ENCODE measurements at regions not wholly inside any gene's neighbourhood (a gene's known extent, or its start where the extent isn't known, plus 50 kb on each side); places are given as distances from the start of the nearest gene placed in this dataset.

DNA sequence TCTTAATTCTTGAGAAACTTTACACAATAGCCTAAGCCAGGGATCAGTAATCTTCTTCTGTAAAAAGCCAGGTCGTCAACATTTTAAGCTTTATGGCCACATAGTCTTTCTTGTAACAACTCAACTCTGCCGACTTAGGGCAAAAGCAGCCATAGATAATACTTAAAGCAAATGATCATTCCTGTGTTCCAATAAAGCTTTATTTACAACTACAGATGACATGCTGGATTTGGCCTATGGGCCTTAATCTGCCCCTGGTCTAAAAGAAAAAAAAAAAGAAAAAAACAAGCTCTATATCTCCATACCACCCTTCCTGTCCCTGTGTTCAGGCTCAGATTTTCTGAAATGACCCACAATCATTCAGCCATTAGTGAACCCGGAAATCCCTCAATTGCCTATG is 220.3 kb downstream of the ENC1 start:
- TF ChIP-seq YY1 (IDR thresholded peaks at IDR 0.05; ENCODE audit: low read depth) (no peak), EGR1 (IDR thresholded peaks at IDR 0.05) (no peak), CREB1 (IDR thresholded peaks at IDR 0.05; ENCODE audit: low read depth) (no peak), NFIC (IDR thresholded peaks at IDR 0.05) (no peak), CEBPB (IDR thresholded peaks at IDR 0.05) (no peak), EP300 (IDR thresholded peaks at IDR 0.05; ENCODE audit: borderline replicate concordance) (no peak), TAF1 (IDR thresholded peaks at IDR 0.05; ENCODE audit: low read depth) (no peak), TEAD4 (IDR thresholded peaks at IDR 0.05) (no peak)
- TF ChIP-seq, protein P1, sequence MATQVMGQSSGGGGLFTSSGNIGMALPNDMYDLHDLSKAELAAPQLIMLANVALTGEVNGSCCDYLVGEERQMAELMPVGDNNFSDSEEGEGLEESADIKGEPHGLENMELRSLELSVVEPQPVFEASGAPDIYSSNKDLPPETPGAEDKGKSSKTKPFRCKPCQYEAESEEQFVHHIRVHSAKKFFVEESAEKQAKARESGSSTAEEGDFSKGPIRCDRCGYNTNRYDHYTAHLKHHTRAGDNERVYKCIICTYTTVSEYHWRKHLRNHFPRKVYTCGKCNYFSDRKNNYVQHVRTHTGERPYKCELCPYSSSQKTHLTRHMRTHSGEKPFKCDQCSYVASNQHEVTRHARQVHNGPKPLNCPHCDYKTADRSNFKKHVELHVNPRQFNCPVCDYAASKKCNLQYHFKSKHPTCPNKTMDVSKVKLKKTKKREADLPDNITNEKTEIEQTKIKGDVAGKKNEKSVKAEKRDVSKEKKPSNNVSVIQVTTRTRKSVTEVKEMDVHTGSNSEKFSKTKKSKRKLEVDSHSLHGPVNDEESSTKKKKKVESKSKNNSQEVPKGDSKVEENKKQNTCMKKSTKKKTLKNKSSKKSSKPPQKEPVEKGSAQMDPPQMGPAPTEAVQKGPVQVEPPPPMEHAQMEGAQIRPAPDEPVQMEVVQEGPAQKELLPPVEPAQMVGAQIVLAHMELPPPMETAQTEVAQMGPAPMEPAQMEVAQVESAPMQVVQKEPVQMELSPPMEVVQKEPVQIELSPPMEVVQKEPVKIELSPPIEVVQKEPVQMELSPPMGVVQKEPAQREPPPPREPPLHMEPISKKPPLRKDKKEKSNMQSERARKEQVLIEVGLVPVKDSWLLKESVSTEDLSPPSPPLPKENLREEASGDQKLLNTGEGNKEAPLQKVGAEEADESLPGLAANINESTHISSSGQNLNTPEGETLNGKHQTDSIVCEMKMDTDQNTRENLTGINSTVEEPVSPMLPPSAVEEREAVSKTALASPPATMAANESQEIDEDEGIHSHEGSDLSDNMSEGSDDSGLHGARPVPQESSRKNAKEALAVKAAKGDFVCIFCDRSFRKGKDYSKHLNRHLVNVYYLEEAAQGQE (IDR thresholded peaks at IDR 0.05; ENCODE audit: low read depth): no peak
- TF ChIP-seq, protein P2, sequence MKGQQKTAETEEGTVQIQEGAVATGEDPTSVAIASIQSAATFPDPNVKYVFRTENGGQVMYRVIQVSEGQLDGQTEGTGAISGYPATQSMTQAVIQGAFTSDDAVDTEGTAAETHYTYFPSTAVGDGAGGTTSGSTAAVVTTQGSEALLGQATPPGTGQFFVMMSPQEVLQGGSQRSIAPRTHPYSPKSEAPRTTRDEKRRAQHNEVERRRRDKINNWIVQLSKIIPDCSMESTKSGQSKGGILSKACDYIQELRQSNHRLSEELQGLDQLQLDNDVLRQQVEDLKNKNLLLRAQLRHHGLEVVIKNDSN (IDR thresholded peaks at IDR 0.05): no peak

DNA sequence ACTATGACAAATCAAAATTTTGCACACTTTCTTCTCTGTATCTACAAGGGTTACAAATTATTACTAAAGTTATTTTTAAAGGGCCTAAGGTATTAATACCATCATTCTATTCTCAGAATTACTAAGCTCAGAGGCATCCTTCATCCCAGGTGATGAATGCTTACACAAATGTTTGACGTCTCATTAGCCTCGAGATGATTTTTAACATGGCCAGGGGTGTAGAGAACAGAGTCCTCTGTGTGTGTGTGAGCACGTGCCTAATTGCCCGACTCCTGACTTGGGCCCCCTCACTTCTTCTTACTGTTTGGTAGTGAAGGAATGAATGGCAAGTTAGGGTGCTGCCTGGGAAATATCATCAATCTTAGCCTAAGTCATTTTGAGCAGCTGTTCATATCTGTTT is 221.1 kb downstream of the ENC1 start:
- TF ChIP-seq CREB1 (IDR thresholded peaks at IDR 0.05; ENCODE audit: low read depth): no peak
- TF ChIP-seq, protein P3, sequence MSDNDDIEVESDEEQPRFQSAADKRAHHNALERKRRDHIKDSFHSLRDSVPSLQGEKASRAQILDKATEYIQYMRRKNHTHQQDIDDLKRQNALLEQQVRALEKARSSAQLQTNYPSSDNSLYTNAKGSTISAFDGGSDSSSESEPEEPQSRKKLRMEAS (IDR thresholded peaks at IDR 0.05): no peak
- TF ChIP-seq FOXM1 (IDR thresholded peaks at IDR 0.05; ENCODE audit: borderline replicate concordance, low read depth): no peak
- TF ChIP-seq YY1 (IDR thresholded peaks at IDR 0.05; ENCODE audit: low read depth): no peak
- TF ChIP-seq, protein P2 (IDR thresholded peaks at IDR 0.05): no peak
- TF ChIP-seq CEBPB (IDR thresholded peaks at IDR 0.05): no peak
- TF ChIP-seq TEAD4 (IDR thresholded peaks at IDR 0.05): no peak
- no peak for TF ChIP-seq RAD21 (IDR thresholded peaks at IDR 0.05; ENCODE audit: low read depth)
- TF ChIP-seq, protein P1 (IDR thresholded peaks at IDR 0.05; ENCODE audit: low read depth): no peak
- TF ChIP-seq EP300 (IDR thresholded peaks at IDR 0.05; ENCODE audit: borderline replicate concordance): no peak
- TF ChIP-seq TAF1 (IDR thresholded peaks at IDR 0.05; ENCODE audit: low read depth): no peak
- no peak for TF ChIP-seq NFIC (IDR thresholded peaks at IDR 0.05)
- TF ChIP-seq TCF12 (IDR thresholded peaks at IDR 0.05; ENCODE audit: low read depth): no peak
- no peak for TF ChIP-seq ZBTB7A (IDR thresholded peaks at IDR 0.05; ENCODE audit: low read depth)
- no peak for TF ChIP-seq EGR1 (IDR thresholded peaks at IDR 0.05)

- TF ChIP-seq RAD21 (IDR thresholded peaks at IDR 0.05; ENCODE audit: low read depth): no peak
- TF ChIP-seq CREB1 (IDR thresholded peaks at IDR 0.05; ENCODE audit: low read depth): no peak
- TF ChIP-seq ZBTB7A (IDR thresholded peaks at IDR 0.05; ENCODE audit: low read depth): no peak
- TF ChIP-seq TAF1 (IDR thresholded peaks at IDR 0.05; ENCODE audit: low read depth): no peak
- TF ChIP-seq, protein P1 (IDR thresholded peaks at IDR 0.05; ENCODE audit: low read depth): no peak
- TF ChIP-seq, protein P3 (IDR thresholded peaks at IDR 0.05): no peak
- no peak for TF ChIP-seq FOXM1 (IDR thresholded peaks at IDR 0.05; ENCODE audit: borderline replicate concordance, low read depth)
- no peak for TF ChIP-seq EP300 (IDR thresholded peaks at IDR 0.05; ENCODE audit: borderline replicate concordance)
- TF ChIP-seq, protein P2 (IDR thresholded peaks at IDR 0.05): no peak
Measured at GRCh38 chr5:74418709-74419108, 221.8 kb downstream of the ENC1 start.

DNA sequence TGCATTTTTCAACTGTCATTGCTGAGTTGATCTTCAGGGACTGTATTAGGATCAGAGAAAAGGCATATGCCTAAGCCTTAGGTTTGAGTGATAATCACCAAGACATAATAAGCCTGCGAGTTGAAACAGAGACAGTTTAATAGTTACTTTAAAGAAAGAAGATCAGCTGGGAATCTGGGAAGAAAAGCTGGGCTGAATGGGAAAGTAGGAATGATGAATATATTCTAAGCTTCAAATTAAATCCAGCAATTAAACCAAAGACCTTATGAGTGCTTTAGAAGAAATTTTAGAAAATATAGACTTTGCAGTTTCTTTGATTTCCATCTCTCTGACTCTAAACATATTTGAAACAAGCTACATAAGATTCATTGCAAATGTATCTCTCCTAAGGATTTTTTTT is 222.3 kb downstream of the ENC1 start:
- no peak for TF ChIP-seq TEAD4 (IDR thresholded peaks at IDR 0.05)
- TF ChIP-seq TAF1 (IDR thresholded peaks at IDR 0.05; ENCODE audit: low read depth): no peak
- no peak for TF ChIP-seq ZBTB7A (IDR thresholded peaks at IDR 0.05; ENCODE audit: low read depth)
